ENCODE measurements at regions not wholly inside any gene's neighbourhood (a gene's known extent, or its start where the extent isn't known, plus 50 kb on each side); places are given as distances from the start of the nearest gene placed in this dataset.

- Histone ChIP-seq H3K9ac (ENCODE audit: low read length) (no peak overlapping the region), H3K4me2 (ENCODE audit: low read length) (no peak overlapping the region), H3K9me2 (ENCODE audit: low read depth, low read length) (no peaks in the 10 kb centered on the region), H4K20me1 (ENCODE audit: insufficient read depth, low read length) (no peaks in the 10 kb centered on the region), H3K79me2 (ENCODE audit: insufficient read depth, low read length) (no peaks in the 10 kb centered on the region), H3K36me3 (ENCODE audit: insufficient read depth, low read length) (no peaks in the 10 kb centered on the region), H3K9me3 (ENCODE audit: low read length) (no peaks in the 10 kb centered on the region), H3F3A (ENCODE audit: insufficient read depth, low read length) (no peaks in the 10 kb centered on the region), H2AFZ (ENCODE audit: low read length) (no peak overlapping the region), H3K4me1 (ENCODE audit: insufficient read depth, low read length, severe bottlenecking) (no peaks in the 10 kb centered on the region), H3K27ac (ENCODE audit: low read depth, low read length, poor library complexity, severe bottlenecking) (no peak overlapping the region), H3K4me3 (ENCODE audit: low read depth, low read length, poor library complexity, severe bottlenecking) (no peak overlapping the region), H3K27me3 (ENCODE audit: insufficient read depth, low read length) (peaks cover 8% of the 10 kb centered on the region)
- no peak for TF ChIP-seq EZH2 (IDR thresholded peaks at IDR 0.05; ENCODE audit: borderline replicate concordance, low read length)
- no peak for TF ChIP-seq CTCF (IDR thresholded peaks at IDR 0.05; ENCODE audit: low read length)
These were observed 129.5 kb upstream of the NCOR2 start for GRCh38 chr12:124696693-124697476.

- Histone ChIP-seq H3K27ac (ENCODE audit: low read depth, low read length, poor library complexity, severe bottlenecking) (no peak overlapping the region), H3K79me2 (ENCODE audit: insufficient read depth, low read length) (no peaks in the 10 kb centered on the region), H3F3A (ENCODE audit: insufficient read depth, low read length) (no peaks in the 10 kb centered on the region), H2AFZ (ENCODE audit: low read length) (no peak overlapping the region), H4K20me1 (ENCODE audit: insufficient read depth, low read length) (no peaks in the 10 kb centered on the region), H3K9me2 (ENCODE audit: low read depth, low read length) (no peaks in the 10 kb centered on the region), H3K9ac (ENCODE audit: low read length) (no peak overlapping the region), H3K36me3 (ENCODE audit: insufficient read depth, low read length) (no peaks in the 10 kb centered on the region), H3K4me1 (ENCODE audit: insufficient read depth, low read length, severe bottlenecking) (no peaks in the 10 kb centered on the region), H3K4me3 (ENCODE audit: low read depth, low read length, poor library complexity, severe bottlenecking) (no peak overlapping the region), H3K27me3 (ENCODE audit: insufficient read depth, low read length) (peaks cover 8% of the 10 kb centered on the region), H3K9me3 (ENCODE audit: low read length) (no peaks in the 10 kb centered on the region), H3K4me2 (ENCODE audit: low read length) (no peak overlapping the region)
- no peak for TF ChIP-seq EZH2 (IDR thresholded peaks at IDR 0.05; ENCODE audit: borderline replicate concordance, low read length)
- no peak for TF ChIP-seq CTCF (IDR thresholded peaks at IDR 0.05; ENCODE audit: low read length)
These were observed 128.4 kb upstream of the NCOR2 start for GRCh38 chr12:124695861-124696260.

GRCh38 chr12:124694846-124695497, 127.6 kb upstream of the NCOR2 start:
- Histone ChIP-seq H3K9me3 (ENCODE audit: low read length) (no peaks in the 10 kb centered on the region), H3F3A (ENCODE audit: insufficient read depth, low read length) (no peaks in the 10 kb centered on the region), H4K20me1 (ENCODE audit: insufficient read depth, low read length) (no peaks in the 10 kb centered on the region), H2AFZ (ENCODE audit: low read length) (no peak overlapping the region), H3K79me2 (ENCODE audit: insufficient read depth, low read length) (no peaks in the 10 kb centered on the region), H3K4me2 (ENCODE audit: low read length) (no peak overlapping the region), H3K9ac (ENCODE audit: low read length) (no peak overlapping the region), H3K4me3 (ENCODE audit: low read depth, low read length, poor library complexity, severe bottlenecking) (no peak overlapping the region), H3K9me2 (ENCODE audit: low read depth, low read length) (no peaks in the 10 kb centered on the region), H3K27me3 (ENCODE audit: insufficient read depth, low read length) (peaks cover 8% of the 10 kb centered on the region), H3K4me1 (ENCODE audit: insufficient read depth, low read length, severe bottlenecking) (no peaks in the 10 kb centered on the region), H3K36me3 (ENCODE audit: insufficient read depth, low read length) (no peaks in the 10 kb centered on the region), H3K27ac (ENCODE audit: low read depth, low read length, poor library complexity, severe bottlenecking) (no peak overlapping the region)
- TF ChIP-seq CTCF (IDR thresholded peaks at IDR 0.05; ENCODE audit: low read length) (no peak), EZH2 (IDR thresholded peaks at IDR 0.05; ENCODE audit: borderline replicate concordance, low read length) (no peak)

All from OCI-LY1 (cell line).